ENCODE measurements at regions not wholly inside any gene's neighbourhood (a gene's known extent, or its start where the extent isn't known, plus 50 kb on each side); places are given as distances from the start of the nearest gene placed in this dataset.
"Not testable (repeated sequence)": the region's sequence is repeated elsewhere in the genome, so short reads cannot be mapped to it uniquely, and the experiment has no call there.

GRCh38 chr6:14781772-14782525 is 463.9 kb upstream of the JARID2 start:
- Histone ChIP-seq H2AFZ (ENCODE audit: low read depth, low read length) (no peak overlapping the region), H3K4me3 (ENCODE audit: insufficient read depth, low read depth, low read length) (no peak overlapping the region), H3K9ac (ENCODE audit: low read length) (no peak overlapping the region), H3K4me2 (ENCODE audit: low read length) (no peak overlapping the region), H3K9me3 (ENCODE audit: insufficient read depth, low read depth, low read length) (no peaks in the 10 kb centered on the region), H3K79me2 (ENCODE audit: insufficient read depth, low read length) (no peaks in the 10 kb centered on the region), H3K27me3 (ENCODE audit: insufficient read depth, low read length) (no peaks in the 10 kb centered on the region), H3K4me1 (ENCODE audit: insufficient read depth, low read length) (no peaks in the 10 kb centered on the region), H3K36me3 (ENCODE audit: insufficient read depth, low read length) (no peaks in the 10 kb centered on the region), H4K20me1 (ENCODE audit: insufficient read depth, low read length) (no peaks in the 10 kb centered on the region), H3K27ac (ENCODE audit: low read depth, low read length) (no peak overlapping the region)
- TF ChIP-seq EZH2 (IDR thresholded peaks at IDR 0.05; ENCODE audit: insufficient read depth, low read length) (no peak), CTCF (IDR thresholded peaks at IDR 0.05; ENCODE audit: insufficient read depth, low read depth, low read length) (no peak)
- H3K27me3 Mint-ChIP-seq (ENCODE audit: low read depth, unreplicated experiment), result peaks cover 13% of the 10 kb centered on the region
- H3K9me3 Mint-ChIP-seq (ENCODE audit: unreplicated experiment), result no peaks in the 10 kb centered on the region
- H3K27ac Mint-ChIP-seq (ENCODE audit: unreplicated experiment), result no peak overlapping the region
- H3K36me3 Mint-ChIP-seq (ENCODE audit: low read depth, unreplicated experiment), result no peaks in the 10 kb centered on the region
- H3K4me3 Mint-ChIP-seq (ENCODE audit: unreplicated experiment), result no peak overlapping the region
- H3K4me1 Mint-ChIP-seq (ENCODE audit: low read depth, unreplicated experiment), result peaks cover 5% of the 10 kb centered on the region
- FAIRE-seq (no peak), DNase-seq (ENCODE audit: low read depth) (no peak)

- not testable (repeated sequence) for H3K36me3 Mint-ChIP-seq (ENCODE audit: low read depth, unreplicated experiment); H4K20me1 ChIP-seq (ENCODE audit: insufficient read depth, low read length); H3K27me3 ChIP-seq (ENCODE audit: insufficient read depth, low read length); H3K36me3 ChIP-seq (ENCODE audit: insufficient read depth, low read length); H3K4me3 Mint-ChIP-seq (ENCODE audit: unreplicated experiment); H3K4me2 ChIP-seq (ENCODE audit: low read length); H3K4me3 ChIP-seq (ENCODE audit: insufficient read depth, low read depth, low read length); H3K27ac Mint-ChIP-seq (ENCODE audit: unreplicated experiment); H3K27ac ChIP-seq (ENCODE audit: low read depth, low read length); H2AFZ ChIP-seq (ENCODE audit: low read depth, low read length); H3K4me1 ChIP-seq (ENCODE audit: insufficient read depth, low read length); H3K9me3 Mint-ChIP-seq (ENCODE audit: unreplicated experiment); FAIRE-seq; DNase-seq (ENCODE audit: low read depth); H3K9ac ChIP-seq (ENCODE audit: low read length); H3K27me3 Mint-ChIP-seq (ENCODE audit: low read depth, unreplicated experiment); H3K4me1 Mint-ChIP-seq (ENCODE audit: low read depth, unreplicated experiment); H3K9me3 ChIP-seq (ENCODE audit: insufficient read depth, low read depth, low read length); H3K79me2 ChIP-seq (ENCODE audit: insufficient read depth, low read length)
Observed at GRCh38 chr6:14782921-14783464, 462.9 kb upstream of the JARID2 start.

- no peaks in the 10 kb centered on the region for H3K4me1 ChIP-seq (ENCODE audit: insufficient read depth, low read length)
- TF ChIP-seq CTCF (IDR thresholded peaks at IDR 0.05; ENCODE audit: insufficient read depth, low read depth, low read length) (no peak), EZH2 (IDR thresholded peaks at IDR 0.05; ENCODE audit: insufficient read depth, low read length) (no peak)
- FAIRE-seq (no peak), DNase-seq (ENCODE audit: low read depth) (no peak)
- no peaks in the 10 kb centered on the region for H3K27me3 ChIP-seq (ENCODE audit: insufficient read depth, low read length)
- no peak overlapping the region for H3K4me3 ChIP-seq (ENCODE audit: insufficient read depth, low read depth, low read length)
- Mint-ChIP-seq H3K4me3 (ENCODE audit: unreplicated experiment) (no peak overlapping the region), H3K36me3 (ENCODE audit: low read depth, unreplicated experiment) (no peaks in the 10 kb centered on the region), H3K27ac (ENCODE audit: unreplicated experiment) (no peak overlapping the region), H3K27me3 (ENCODE audit: low read depth, unreplicated experiment) (peaks cover 3% of the 10 kb centered on the region), H3K4me1 (ENCODE audit: low read depth, unreplicated experiment) (peaks cover 3% of the 10 kb centered on the region), H3K9me3 (ENCODE audit: unreplicated experiment) (no peaks in the 10 kb centered on the region)
- no peaks in the 10 kb centered on the region for H3K79me2 ChIP-seq (ENCODE audit: insufficient read depth, low read length)
- H3K36me3 ChIP-seq (ENCODE audit: insufficient read depth, low read length), result no peaks in the 10 kb centered on the region
- no peak overlapping the region for H2AFZ ChIP-seq (ENCODE audit: low read depth, low read length)
- no peaks in the 10 kb centered on the region for H3K9me3 ChIP-seq (ENCODE audit: insufficient read depth, low read depth, low read length)
- H3K9ac ChIP-seq (ENCODE audit: low read length), result no peak overlapping the region
- H3K4me2 ChIP-seq (ENCODE audit: low read length), result no peak overlapping the region
- no peaks in the 10 kb centered on the region for H4K20me1 ChIP-seq (ENCODE audit: insufficient read depth, low read length)
- H3K27ac ChIP-seq (ENCODE audit: low read depth, low read length), result no peak overlapping the region
Observed at GRCh38 chr6:14783594-14783993, 462.3 kb upstream of the JARID2 start.
